Neural progenitor cell (in vitro differentiated cells): ENCODE measurements at regions not wholly inside any gene's neighbourhood (a gene's known extent, or its start where the extent isn't known, plus 50 kb on each side); places are given as distances from the start of the nearest gene placed in this dataset.

Experiments
- EZH2phosphoT487 ChIP-seq: fragments of 200-600 bp; sonication (generic); IDR thresholded peaks from 2 replicates; pipeline ENCODE4 v1.6.1; 2017; ENCODE audit warnings: antibody characterized with exemption
- TF ChIP-seq, protein P1 (sequence below): fragments of 200-600 bp; sonication (generic); IDR thresholded peaks from 2 replicates; pipeline ENCODE4 v1.5.1; 2017; ENCODE audit warnings: antibody characterized with exemption, mild to moderate bottlenecking

DNA sequence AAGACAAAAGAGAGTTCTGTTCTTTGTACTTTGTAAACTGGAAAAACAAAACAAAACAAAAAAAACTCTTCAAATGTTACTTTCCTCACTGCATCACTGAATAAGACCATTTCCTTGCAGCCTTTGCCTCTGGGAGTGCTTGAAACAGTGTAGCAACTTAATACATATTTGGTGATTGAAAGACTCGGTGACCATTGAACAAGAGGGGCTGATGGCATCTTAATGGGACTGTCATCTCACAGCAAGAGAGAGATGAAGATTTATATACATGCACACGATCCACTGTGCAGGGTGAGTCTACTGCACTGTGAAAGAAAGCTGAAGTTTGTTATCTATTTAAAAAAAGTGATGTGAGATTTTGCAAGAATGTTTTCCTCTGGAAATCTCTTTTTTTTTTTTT, 111.9 kb upstream of the KLHL25 start:
- TF ChIP-seq, protein P1, sequence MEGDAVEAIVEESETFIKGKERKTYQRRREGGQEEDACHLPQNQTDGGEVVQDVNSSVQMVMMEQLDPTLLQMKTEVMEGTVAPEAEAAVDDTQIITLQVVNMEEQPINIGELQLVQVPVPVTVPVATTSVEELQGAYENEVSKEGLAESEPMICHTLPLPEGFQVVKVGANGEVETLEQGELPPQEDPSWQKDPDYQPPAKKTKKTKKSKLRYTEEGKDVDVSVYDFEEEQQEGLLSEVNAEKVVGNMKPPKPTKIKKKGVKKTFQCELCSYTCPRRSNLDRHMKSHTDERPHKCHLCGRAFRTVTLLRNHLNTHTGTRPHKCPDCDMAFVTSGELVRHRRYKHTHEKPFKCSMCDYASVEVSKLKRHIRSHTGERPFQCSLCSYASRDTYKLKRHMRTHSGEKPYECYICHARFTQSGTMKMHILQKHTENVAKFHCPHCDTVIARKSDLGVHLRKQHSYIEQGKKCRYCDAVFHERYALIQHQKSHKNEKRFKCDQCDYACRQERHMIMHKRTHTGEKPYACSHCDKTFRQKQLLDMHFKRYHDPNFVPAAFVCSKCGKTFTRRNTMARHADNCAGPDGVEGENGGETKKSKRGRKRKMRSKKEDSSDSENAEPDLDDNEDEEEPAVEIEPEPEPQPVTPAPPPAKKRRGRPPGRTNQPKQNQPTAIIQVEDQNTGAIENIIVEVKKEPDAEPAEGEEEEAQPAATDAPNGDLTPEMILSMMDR, result no peak
- TF ChIP-seq EZH2phosphoT487, result no peak
